Endothelial cell of umbilical vein (primary cell): ENCODE measurements at regions not wholly inside any gene's neighbourhood (a gene's known extent, or its start where the extent isn't known, plus 50 kb on each side); places are given as distances from the start of the nearest gene placed in this dataset.

Source experiments
- FOS ChIP-seq: IDR thresholded peaks from 2 replicates; pipeline ENCODE4 v1.6.1; 2011; ENCODE audit warnings: mild to moderate bottlenecking, low read length, moderate library complexity, borderline replicate concordance; ENCODE audit not compliant: insufficient read depth
- GATA2 ChIP-seq: IDR thresholded peaks from 2 replicates; pipeline ENCODE4 v1.7.0; 2011; ENCODE audit warnings: low read depth, mild to moderate bottlenecking, moderate library complexity, mixed read lengths, low read length; ENCODE audit not compliant: insufficient read length, insufficient read depth
- MYC ChIP-seq: IDR thresholded peaks from one replicate; pipeline ENCODE4 v1.6.1; 2011; ENCODE audit warnings: mild to moderate bottlenecking, low read depth, low read length
- POLR2A ChIP-seq: IDR thresholded peaks from 2 replicates; pipeline ENCODE4 v1.6.1; 2012; ENCODE audit warnings: low read depth, mild to moderate bottlenecking, control low read depth, low read length
- POLR2AphosphoS5 ChIP-seq: IDR thresholded peaks from 2 replicates; pipeline ENCODE4 v1.6.1; 2012; ENCODE audit warnings: low read depth, mild to moderate bottlenecking, control low read depth, low read length, moderate library complexity; ENCODE audit not compliant: insufficient read depth
- TF ChIP-seq, protein P1 (sequence below), 2 donors: IDR thresholded peaks; 1 replicate in 1 of 2; 2 replicates in 1 of 2; pipeline ENCODE4 v1.5.1; 2011; ENCODE audit warnings: low read length in 2 of 2, mild to moderate bottlenecking in 2 of 2, moderate library complexity in 2 of 2, control low read depth in 1 of 2, inconsistent platforms in 1 of 2, low read depth in 1 of 2; ENCODE audit not compliant: insufficient read depth in 1 of 2; ENCODE audit errors: extremely low read depth in 1 of 2

DNA sequence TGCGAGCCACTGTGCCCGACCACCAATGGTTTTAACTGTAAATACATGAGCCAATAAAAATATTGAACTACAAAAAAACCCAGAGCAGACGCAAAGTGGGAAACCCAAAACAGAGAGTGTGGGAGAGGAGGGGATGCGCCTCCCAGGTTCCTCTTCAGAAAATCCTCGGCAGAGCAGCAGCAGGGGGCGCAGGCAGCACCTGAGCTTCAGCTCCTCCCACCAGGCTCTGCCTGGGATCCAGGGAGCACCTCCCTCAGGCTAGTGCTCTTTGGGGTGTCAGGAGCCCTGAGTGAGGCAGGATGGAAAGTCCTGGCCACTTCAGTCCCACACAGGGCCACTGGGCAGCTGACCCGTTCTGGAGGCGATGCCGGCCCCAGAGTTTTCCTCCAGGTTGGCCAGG is 536.9 kb upstream of the CDH4 start:
- TF ChIP-seq, protein P1, sequence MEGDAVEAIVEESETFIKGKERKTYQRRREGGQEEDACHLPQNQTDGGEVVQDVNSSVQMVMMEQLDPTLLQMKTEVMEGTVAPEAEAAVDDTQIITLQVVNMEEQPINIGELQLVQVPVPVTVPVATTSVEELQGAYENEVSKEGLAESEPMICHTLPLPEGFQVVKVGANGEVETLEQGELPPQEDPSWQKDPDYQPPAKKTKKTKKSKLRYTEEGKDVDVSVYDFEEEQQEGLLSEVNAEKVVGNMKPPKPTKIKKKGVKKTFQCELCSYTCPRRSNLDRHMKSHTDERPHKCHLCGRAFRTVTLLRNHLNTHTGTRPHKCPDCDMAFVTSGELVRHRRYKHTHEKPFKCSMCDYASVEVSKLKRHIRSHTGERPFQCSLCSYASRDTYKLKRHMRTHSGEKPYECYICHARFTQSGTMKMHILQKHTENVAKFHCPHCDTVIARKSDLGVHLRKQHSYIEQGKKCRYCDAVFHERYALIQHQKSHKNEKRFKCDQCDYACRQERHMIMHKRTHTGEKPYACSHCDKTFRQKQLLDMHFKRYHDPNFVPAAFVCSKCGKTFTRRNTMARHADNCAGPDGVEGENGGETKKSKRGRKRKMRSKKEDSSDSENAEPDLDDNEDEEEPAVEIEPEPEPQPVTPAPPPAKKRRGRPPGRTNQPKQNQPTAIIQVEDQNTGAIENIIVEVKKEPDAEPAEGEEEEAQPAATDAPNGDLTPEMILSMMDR (IDR thresholded peaks at IDR 0.05; ENCODE audit: extremely low read depth in 1 of 2, insufficient read depth in 1 of 2, low read depth in 1 of 2, low read length in 2 of 2), result no peak
- TF ChIP-seq POLR2AphosphoS5 (no peak), POLR2A (no peak), MYC (no peak), GATA2 (no peak), FOS (no peak)
